NCI-H2196 (cell line): ENCODE measurements at regions not wholly inside any gene's neighbourhood (a gene's known extent, or its start where the extent isn't known, plus 50 kb on each side); places are given as distances from the start of the nearest gene placed in this dataset.

Experiments
- DNase-seq: peaks from one replicate; lab custom pipeline; 2025; ENCODE audit not compliant: unreplicated experiment; lab: John Stamatoyannopoulos, UW

- DNase-seq = no peak
Observed at GRCh38 chr7:25279705-25280104, 51.4 kb upstream of the NPVF start.

GRCh38 chr7:25280181-25280580, 51.9 kb upstream of the NPVF start:
- DNase-seq = no peak

- DNase-seq = no peak
Observed at GRCh38 chr7:25282194-25282593, 53.9 kb upstream of the NPVF start.

GRCh38 chr7:25286756-25287155, 58.5 kb upstream of the NPVF start:
- DNase-seq = no peak

- DNase-seq = no peak
Observed at GRCh38 chr7:25287291-25287690, 59.0 kb upstream of the NPVF start.

GRCh38 chr7:25288556-25289307, 60.4 kb upstream of the NPVF start:
- DNase-seq = no peak

GRCh38 chr7:25289518-25289917, 61.2 kb upstream of the NPVF start:
- DNase-seq = no peak

- no peak for DNase-seq
Observed at GRCh38 chr7:25294624-25295023, 66.3 kb upstream of the NPVF start.

GRCh38 chr7:25295387-25295786, 67.1 kb upstream of the NPVF start:
- DNase-seq = no peak

GRCh38 chr7:25296086-25296485, 67.8 kb upstream of the NPVF start:
- no peak for DNase-seq

GRCh38 chr7:25297278-25297677, 69.0 kb upstream of the NPVF start:
- DNase-seq = no peak

- no peak for DNase-seq
Observed at GRCh38 chr7:25303281-25304181, 75.2 kb upstream of the NPVF start.

GRCh38 chr7:25304691-25305090, 76.4 kb upstream of the NPVF start:
- no peak for DNase-seq

- no peak for DNase-seq
Observed at GRCh38 chr7:25305831-25306230, 77.5 kb upstream of the NPVF start.

GRCh38 chr7:25307624-25308023, 79.3 kb upstream of the NPVF start:
- no peak for DNase-seq

GRCh38 chr7:25308246-25308645, 80.0 kb upstream of the NPVF start:
- no peak for DNase-seq

GRCh38 chr7:25308906-25309705, 80.8 kb upstream of the NPVF start:
- DNase-seq = no peak

GRCh38 chr7:25310896-25311295, 82.6 kb upstream of the NPVF start:
- DNase-seq = no peak

- DNase-seq = no peak
Observed at GRCh38 chr7:25311346-25311745, 83.1 kb upstream of the NPVF start.

- no peak for DNase-seq
Observed at GRCh38 chr7:25312968-25313367, 84.7 kb upstream of the NPVF start.

GRCh38 chr7:25313526-25313925, 85.2 kb upstream of the NPVF start:
- no peak for DNase-seq
